Left forelimb (tissue), 1 donor: ENCODE measurements at regions not wholly inside any gene's neighbourhood (a gene's known extent, or its start where the extent isn't known, plus 50 kb on each side); places are given as distances from the start of the nearest gene placed in this dataset.
A peak's percentile ranks its signal among the peaks of the same experiment; 100 is the strongest.

Experiments
- DNase-seq: peaks from one replicate; pipeline ENCODE4 v3.0.0-alpha.2; 2018; ENCODE audit warnings: low spot score

GRCh38 chr6:170135821-170136471 lies 154.9 kb downstream of the DLL1 start:
- DNase-seq: peak; percentile 55

DNA sequence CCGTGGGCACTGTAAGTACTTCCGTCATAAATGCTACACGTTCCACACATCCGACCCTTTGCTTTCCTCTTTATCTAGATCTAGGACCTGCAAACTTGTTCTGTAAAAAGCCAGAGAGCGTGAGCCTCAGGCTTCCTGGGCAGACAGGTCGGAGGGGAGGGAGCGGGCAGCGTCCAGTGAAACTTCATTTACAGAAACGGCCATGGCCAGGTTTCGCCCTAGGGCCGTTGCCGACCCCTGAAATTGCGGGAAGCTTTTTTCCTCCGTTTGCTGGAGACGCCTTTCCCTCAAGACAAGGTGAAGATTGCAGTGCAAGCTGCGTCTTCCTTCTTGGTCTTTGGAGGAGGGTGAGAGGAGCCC lies 155.4 kb downstream of the DLL1 start:
- DNase-seq: no peak

GRCh38 chr6:170134471-170135440 lies 156.1 kb downstream of the DLL1 start:
- DNase-seq: peak; percentile 49

GRCh38 chr6:170134031-170134470 lies 156.8 kb downstream of the DLL1 start:
- DNase-seq: no peak

- peak; percentile 52 for DNase-seq
Observed at GRCh38 chr6:170132561-170132991, 158.3 kb downstream of the DLL1 start.

- no peak for DNase-seq
Observed at GRCh38 chr6:170132011-170132521, 158.8 kb downstream of the DLL1 start.

DNA sequence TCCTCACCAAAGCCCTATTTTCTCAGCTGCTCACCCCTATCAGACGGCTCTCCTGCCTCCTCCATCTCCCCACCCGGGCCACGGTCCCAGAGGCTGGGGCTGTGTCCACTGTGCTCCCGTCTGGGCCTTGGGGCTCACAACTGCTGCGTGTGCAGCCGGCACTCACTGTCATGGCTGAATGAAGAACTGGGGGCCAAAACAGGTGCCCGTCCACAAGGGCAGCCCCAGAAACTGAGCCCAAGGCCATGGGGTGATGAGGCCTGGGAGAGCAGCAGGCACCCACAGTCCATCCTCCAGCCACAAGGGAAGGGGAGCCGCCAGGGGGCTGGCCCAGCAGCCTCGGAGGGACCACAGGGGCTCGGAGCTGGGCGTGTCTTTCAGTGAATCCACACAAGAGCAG lies 159.5 kb downstream of the DLL1 start:
- DNase-seq: peak; percentile 48

DNA sequence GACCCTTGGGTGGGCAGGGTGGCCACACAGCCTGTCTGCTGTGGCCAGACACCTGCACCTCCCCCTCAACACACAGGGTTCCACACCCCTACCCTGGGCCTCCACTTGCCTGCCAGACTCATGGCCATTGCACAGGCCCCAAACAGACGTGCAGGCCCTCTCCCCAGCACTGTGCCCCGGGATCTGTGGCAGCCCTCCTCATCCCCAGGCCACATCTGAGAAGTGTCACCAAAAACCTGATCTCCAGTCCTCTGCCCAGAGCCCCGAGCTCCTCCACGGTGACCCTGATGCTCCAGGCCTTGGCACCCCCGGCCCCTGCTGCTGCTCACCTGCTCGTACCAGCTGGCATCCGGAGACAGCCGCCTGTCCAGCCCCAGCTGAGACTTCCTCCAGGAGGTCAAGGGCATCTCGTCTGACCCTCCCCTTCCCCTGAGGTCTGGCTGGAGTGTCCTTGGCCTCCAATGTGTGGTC lies 160.1 kb downstream of the DLL1 start:
- DNase-seq: no peak

DNA sequence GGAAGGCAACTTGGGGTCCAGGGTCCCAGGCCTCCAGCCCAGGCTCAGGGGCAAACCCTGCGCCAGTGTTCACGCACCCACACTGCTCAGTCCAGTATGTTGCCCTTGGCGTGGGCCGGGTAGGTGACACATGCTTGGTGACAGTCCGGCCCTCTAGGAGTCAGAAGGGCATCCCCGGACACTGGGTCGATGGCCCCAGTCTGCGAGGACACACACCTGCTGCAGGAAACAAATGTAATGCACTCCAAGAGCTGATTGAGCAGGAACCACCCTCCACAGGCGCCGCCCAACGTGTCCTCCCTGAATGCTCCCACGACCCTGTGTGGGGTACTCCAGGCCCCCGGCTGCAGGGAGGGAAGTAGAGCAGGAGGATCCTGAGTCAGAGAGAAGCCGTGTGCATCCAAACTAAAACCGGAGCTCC lies 160.7 kb downstream of the DLL1 start:
- no peak for DNase-seq

DNA sequence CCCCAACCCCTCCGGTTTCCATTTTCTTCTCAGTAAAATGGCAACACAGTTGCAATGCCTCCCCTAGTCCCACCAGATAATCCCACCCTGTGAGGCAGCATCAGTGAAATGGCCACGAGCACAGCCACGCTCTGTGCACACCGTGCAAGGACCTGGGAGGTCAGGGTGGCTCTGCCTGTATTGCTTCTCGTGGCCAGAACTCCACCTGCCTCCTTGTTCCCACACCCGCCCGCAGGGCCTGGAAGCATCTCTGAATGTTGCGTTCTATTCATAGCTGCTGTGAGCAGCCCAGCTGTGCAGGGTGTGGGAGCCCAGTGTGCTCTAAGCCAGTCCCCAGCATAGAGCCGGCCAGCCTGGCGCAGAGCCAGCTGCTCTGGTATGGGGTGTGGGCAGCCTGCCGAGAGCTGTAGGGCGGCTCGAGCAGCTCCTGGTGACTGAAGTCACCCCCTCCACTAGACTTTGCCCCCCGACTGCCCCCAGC lies 161.1 kb downstream of the DLL1 start:
- DNase-seq: peak; percentile 81

GRCh38 chr6:170128811-170129681 lies 161.8 kb downstream of the DLL1 start:
- peak; percentile 52 for DNase-seq

- peak; percentile 34 for DNase-seq
Observed at GRCh38 chr6:170128346-170128745, 162.5 kb downstream of the DLL1 start.

GRCh38 chr6:170127151-170127550 lies 163.7 kb downstream of the DLL1 start:
- peak; percentile 31 for DNase-seq

DNA sequence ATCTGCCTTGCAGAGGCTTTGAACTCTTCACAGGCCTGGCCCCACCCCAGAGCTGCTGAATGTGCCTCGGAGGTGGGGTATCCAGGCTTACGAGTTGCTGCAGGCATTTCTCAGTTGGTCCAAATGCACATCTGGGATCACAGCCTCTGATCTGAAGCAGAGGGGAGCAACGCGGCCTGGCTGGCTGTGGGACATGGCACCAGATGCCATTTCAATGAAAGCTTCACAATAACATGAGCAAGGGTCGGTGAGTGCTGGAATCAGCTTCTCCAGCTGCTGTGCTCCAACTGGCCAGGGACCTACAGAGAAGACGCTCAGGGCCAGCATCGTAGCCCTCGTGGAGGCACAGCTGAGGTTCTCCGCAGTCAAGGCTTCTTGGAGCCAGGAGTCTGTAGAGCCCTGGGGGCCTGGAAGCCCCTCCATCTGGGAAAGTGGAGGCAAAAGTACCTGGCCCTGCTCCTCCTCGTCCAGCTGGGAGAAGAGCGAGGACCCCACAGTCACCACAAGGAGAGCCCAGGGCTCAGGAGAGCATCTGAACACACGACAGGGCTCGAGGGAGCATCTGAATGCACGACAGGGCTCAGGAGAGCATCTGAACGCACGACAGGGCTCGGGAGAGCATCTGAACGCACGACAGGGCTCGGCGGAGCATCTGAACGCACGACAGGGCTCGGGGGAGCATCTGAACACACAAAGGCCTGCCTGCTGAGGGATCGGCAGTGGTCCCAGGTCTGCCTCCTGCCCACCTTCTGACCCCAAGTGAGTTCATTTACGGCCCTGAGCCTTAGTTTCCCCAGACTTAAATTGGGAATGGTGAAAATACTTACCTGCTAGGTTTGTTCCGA lies 165.2 kb downstream of the DLL1 start:
- DNase-seq: peak; percentile 60

GRCh38 chr6:170124836-170125235 lies 166.0 kb downstream of the DLL1 start:
- peak; percentile 34 for DNase-seq

DNA sequence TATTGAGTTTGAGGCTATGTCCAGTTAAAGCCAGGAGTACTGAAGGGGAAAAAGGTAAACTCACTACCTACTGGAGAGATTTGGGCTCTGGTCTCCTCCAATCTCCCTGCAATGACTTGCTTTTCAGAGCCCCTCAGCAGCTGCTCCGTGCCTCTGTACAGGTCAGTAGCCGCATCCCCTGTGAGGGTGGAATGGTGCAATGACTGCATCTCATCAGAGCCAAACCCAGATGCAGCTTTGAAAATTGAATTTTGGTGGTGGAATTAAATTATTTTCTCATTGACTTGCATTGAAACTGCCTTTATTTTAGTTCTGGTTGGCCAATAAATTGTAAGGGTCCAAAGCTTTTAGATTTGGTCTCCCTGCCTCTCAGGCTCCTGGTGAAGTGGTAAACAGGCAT lies 166.7 kb downstream of the DLL1 start:
- DNase-seq: no peak

DNA sequence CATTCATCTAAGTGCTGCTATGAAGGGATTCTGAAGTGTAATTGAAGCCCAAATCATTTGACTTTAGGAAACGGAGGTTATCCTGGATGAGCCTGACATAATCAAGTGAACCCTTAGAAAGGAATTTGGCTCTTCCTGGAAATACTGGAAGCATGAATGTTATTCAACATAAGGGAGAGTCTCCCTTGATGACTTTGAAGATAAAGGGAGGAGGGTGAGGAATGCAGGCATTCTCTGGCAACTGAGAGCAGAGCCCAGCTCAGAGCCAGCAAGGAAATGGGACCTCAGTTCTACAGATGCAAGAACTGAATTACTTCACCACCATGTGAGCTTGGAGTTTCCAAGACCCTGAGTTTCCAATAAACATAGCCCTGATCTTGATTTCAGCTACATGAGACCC lies 168.2 kb downstream of the DLL1 start:
- DNase-seq: peak; percentile 60

DNA sequence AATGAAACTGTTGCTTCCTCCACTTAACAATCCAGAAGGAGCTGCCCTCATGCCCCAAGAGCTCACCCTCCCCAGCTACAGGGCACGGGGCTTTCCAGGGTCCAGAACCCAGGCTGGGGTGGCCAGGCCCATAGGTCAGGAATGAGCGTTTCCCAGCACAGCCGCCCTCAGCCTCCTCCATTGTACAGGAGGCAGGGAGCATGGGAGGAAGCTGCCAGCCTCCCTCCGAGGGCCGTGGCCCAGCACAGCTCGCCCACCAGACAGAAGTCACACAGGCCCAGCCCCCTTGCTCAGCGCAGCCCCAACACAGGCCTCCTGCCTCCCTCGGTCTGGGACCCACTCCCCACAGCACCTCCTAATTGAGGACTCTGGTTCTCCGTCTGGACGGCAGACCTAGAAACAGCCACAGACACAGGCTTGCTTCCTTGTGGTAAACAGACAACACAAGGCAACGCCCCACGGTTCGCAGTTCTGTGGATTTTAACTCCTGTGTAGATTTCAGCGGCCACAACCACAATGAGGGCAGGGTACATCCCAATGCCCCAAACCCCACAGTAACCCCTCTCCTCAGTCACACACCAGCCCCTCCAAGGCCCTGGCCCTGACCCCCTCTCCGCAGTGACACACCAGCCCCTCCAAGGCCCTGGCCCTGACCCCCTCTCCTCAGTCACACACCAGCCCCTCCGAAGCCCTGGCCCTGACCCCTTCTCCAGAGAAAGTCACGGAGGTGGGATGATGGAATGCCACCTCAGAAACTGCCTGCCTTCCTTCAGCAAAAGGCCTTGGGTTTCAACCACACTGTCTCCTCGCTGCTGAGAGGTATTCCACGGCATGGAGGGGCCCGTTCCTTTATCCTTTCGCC lies 173.5 kb downstream of the DLL1 start:
- DNase-seq: peak; percentile 60

- peak; percentile 49 for DNase-seq
Observed at GRCh38 chr6:170116636-170117035, 174.2 kb downstream of the DLL1 start.
